ENCODE measurements at regions not wholly inside any gene's neighbourhood (a gene's known extent, or its start where the extent isn't known, plus 50 kb on each side); places are given as distances from the start of the nearest gene placed in this dataset.

- no peak for TF ChIP-seq CTCF (IDR thresholded peaks at IDR 0.05)
- no peak for TF ChIP-seq EP300 (IDR thresholded peaks at IDR 0.05)
Observed at GRCh38 chr17:71032746-71033273, 863.5 kb downstream of the KCNJ2 start.

Data from stomach (tissue), 4 donors.